GM21515 (cell line): ENCODE measurements at regions not wholly inside any gene's neighbourhood (a gene's known extent, or its start where the extent isn't known, plus 50 kb on each side); places are given as distances from the start of the nearest gene placed in this dataset.

Experiments used
- ATAC-seq: cut with Tn5 transposase; IDR thresholded peaks from one replicate; pipeline ENCODE4 v1.9.1; 2021; ENCODE audit not compliant: unreplicated experiment

DNA sequence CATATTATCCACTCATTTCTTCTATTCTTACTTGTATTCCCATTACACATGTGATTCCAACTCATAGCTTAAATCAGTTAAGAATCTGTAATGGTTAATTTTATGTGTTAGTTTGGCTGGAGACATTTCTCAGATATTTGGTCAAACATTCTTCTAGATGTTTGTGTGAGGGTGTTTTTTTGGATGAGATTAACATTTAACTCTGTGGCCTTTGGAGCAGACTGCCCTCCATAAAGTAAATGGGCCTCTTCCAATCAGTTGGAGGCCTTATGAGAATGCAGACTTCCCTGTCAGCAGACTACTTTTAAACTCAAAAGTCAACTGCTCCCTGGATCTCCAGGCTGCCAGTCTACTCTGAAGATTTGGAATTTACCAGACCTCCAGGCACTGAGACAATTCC is 976.8 kb upstream of the ACVR2A start:
- ATAC-seq: no peak

DNA sequence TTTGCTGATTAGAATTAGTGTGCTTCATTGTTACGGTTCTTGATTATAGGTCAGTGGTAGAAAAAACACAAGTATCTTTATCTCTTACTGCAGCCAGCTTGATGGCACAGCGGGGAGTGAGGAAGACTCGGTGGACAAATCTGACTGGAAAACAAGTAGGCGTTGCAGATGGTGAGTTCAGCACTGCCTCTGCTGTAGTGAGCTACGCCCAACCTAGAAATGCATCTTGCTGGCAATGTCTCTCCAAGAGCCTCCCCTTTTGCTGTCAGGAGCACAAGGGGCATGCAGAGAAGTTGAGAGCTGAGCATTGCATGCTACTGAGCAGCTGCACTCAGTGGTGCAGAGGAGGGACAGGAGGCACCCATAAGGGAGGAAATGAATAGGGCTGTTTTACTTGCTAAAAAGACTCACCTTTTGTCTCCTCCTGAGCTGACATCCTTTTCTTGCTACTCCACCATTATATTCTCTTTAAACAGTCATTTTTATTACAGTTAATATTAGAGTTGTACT is 977.3 kb upstream of the ACVR2A start:
- no peak for ATAC-seq

DNA sequence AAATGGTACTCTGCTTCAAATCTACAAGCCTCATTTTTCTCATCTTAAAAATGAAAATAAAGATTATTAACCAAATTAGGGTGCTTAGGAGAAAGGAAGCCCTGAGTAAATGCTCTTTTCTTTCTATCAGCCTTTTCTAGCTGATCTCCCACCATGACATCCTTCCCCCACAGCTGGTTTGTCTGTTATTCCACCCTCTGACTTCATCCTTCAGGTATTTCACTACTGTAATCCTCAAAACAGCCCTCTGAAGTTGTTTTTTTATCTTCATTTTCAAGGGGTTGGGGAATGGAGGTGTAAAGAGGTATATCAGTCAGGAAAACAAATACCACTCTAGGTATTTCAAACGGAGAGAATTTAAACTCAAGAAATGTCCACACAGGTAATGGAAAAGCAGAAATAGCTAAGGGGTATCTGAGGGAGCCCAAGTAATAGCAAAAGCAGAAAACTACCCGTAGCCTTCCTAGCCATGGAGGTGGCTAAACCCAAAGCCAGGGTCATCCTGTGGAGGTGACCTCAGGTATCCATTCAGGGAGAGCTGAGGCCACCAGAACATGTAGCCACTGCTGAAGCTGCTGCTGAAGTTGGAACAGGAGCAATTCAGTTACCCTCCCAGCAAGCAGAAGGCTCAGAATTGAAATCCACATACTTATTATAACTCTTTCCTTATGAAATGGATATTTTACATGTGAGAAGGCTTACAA is 990.9 kb upstream of the ACVR2A start:
- ATAC-seq: no peak

- no peak for ATAC-seq
Measured at GRCh38 chr2:146852661-146853060, 992.2 kb upstream of the ACVR2A start.

- no peak for ATAC-seq
Measured at GRCh38 chr2:146850746-146851145, 994.1 kb upstream of the ACVR2A start.

- no peak for ATAC-seq
Measured at GRCh38 chr2:146847846-146848245, 997.0 kb upstream of the ACVR2A start.

DNA sequence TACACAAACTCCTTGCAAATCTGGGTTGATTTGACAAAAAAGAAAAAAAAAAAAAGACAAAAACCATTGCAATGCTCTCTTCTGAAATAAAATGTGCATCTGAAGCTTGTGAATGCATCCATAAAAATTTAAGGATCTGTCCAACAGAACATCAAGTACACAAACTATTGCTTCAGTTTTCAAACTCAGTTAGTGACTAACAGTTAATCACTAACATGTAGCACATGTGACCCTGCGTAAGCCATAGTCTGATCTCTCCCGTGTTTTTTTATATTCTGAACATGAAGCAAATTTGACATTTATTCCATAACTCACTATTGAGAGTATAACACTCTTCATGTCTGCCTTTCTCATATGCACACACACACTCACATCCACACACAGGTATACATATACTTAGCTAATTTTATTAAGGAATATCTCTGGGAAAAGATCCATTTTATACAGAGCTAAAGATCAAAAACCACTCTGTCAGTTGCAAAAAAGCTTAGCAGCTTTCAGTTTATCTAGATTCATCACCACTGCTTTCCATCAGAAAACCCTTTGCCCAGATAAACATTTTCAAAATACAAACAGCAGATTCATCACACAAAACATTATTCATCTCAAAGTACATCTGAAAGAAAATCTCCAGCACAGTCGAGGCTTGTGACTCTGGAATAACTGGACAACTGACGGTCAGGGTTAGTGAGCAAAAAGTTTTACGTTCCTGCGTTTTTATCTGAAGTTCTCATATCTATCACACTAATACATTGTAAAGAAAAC is 1000.4 kb upstream of the ACVR2A start:
- no peak for ATAC-seq

DNA sequence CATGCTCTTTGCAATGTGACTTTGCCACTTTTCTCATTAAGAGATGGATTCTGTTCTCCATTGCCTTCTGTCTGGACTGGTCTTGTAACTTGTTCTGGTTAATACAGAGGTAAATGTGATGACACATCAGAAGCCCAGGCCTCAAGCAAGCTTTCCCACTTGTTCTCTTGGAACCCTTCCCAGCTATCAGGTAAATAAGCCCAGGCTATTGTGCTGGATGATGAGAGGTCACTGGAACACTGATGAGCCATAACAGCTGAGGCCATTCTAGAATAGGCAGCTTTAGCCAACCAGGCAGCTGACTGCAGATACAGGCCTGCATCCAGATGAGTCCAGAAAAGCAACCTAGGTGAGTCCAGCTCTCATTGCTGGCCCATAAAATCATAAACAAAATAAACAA is 1007.0 kb upstream of the ACVR2A start:
- ATAC-seq: no peak

DNA sequence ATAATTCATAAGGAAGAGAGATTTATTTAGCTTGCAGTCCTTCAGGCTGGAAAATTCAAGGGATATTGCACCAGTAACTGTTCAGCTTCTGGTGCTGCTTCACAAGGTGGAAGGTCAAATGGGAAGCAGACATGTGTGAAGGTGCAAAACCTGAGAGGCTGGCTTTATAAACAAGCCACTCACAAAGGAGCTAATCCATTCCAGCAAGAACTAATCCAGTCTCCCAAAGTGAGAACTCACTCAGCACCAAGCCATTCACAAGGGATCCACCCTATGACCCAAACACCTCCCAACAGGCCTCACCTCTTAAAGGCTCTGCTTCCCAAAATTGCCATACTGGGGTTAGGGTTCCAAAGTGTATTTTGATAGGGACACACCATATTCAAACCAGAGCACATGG is 1018.4 kb upstream of the ACVR2A start:
- no peak for ATAC-seq

DNA sequence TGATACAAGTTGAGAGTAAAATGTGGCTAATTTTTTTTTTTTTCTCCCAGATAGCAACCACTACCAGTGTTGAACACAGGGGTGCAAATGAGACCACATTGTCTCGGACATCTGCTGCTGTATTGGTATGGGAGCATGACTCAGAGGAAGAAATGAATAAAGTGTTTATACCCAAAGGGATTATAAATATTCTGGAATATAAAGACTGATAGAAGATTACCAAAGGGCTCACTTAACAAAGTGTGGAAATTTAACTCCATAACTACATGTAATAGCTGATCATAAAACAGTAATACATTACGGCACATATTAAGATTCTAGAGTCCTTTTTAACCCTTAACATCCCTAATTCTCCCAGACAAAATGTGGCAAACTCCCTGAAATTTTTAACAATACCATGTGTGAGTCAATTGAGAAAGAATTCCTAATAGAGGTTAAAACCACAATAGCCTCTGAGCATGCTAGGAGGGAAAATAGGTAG is 1023.0 kb upstream of the ACVR2A start:
- no peak for ATAC-seq

DNA sequence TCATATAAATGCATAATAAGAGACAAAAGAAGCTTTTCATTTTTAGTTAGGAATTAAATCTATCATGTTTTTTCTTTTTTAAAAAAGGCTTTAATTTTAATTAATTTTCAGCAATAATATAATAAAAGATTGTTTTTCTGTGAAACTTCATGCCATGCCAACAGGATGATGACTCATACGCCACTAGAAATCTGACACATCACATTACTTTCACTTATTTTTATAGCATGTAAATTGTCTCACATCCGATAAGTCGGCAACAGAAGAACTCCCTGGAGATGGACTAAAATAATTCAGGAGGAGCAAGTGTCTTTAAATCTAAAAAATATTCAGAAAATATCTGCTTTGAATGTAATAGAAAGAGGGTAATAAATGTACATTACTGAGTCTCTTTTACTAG is 1024.2 kb upstream of the ACVR2A start:
- ATAC-seq: no peak

- ATAC-seq: no peak
Measured at GRCh38 chr2:146818122-146818521, 1026.7 kb upstream of the ACVR2A start.

GRCh38 chr2:146817613-146818012 is 1027.2 kb upstream of the ACVR2A start:
- ATAC-seq: no peak

DNA sequence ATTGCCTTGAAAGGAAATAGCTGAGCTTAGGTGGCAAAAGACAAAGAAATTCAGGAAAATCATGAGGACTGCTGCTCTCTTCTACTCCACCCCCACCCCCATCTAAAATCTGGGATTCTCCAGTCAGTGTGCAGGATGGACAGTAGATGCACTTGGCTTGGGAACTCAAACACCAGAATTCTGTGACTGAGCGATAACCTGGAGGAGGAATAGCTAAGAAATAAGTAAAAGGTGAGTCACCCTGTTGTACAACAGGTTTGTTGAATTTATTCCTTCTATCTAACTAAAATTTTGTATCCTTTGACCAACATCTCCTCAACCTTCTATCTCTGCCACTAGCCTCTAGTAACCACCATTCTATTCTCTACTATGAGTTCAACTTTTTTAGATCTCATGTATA is 1029.9 kb upstream of the ACVR2A start:
- ATAC-seq: no peak

- ATAC-seq: no peak
Measured at GRCh38 chr2:146807568-146808168, 1037.2 kb upstream of the ACVR2A start.

- no peak for ATAC-seq
Measured at GRCh38 chr2:146806364-146807005, 1038.3 kb upstream of the ACVR2A start.

GRCh38 chr2:146804288-146804687 is 1040.5 kb upstream of the ACVR2A start:
- no peak for ATAC-seq

GRCh38 chr2:146801886-146802285 is 1042.9 kb upstream of the ACVR2A start:
- no peak for ATAC-seq

DNA sequence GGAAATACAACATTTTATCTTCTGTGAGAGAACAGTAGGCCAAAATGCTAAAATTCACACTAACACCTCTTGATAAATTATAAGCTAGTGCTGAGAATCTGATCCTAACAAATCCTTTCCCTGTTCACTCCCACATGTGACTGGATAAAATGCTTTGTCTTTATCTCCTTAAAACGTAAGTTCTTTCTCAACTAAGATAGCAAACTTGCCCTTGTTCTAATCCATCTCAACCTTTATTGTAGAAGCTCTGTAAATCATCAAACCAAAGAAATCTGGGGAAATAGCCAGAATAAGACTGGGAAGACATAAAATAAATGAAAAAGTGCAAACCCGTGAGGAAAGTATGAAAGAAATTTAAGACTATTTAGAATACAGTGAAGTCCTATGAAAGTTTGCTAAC is 1058.4 kb upstream of the ACVR2A start:
- ATAC-seq: no peak

- no peak for ATAC-seq
Measured at GRCh38 chr2:146785101-146785500, 1059.7 kb upstream of the ACVR2A start.

GRCh38 chr2:146784602-146785001 is 1060.2 kb upstream of the ACVR2A start:
- ATAC-seq: no peak
